ENCODE measurements at regions not wholly inside any gene's neighbourhood (a gene's known extent, or its start where the extent isn't known, plus 50 kb on each side); places are given as distances from the start of the nearest gene placed in this dataset.

- intact Hi-C loops (cut with DNase I; ENCODE audit: low total_unique reads) (no loop called here), in situ Hi-C loops (cut with MboI; ENCODE audit: low pct_ligation_motif_present in 1 of 4, low pct_unique_long_range_greater_than_20kb in 1 of 4, low sequenced_read_pairs in 3 of 4) (loop anchor here in 1 of 4 donors (25.0 kb wide), 1 partner anchor 700 kb away; no protein-coding TSS in a partner anchor)
- Histone ChIP-seq H3K36me3 (no peaks in the 10 kb centered on the region), H3K9me3 (no peaks in the 10 kb centered on the region), H3K27ac (no peak overlapping the region), H3K4me1 (no peaks in the 10 kb centered on the region), H3K27me3 (no peaks in the 10 kb centered on the region), H3K4me3 (no peak overlapping the region)
- DNase-seq = no peak
- WGBS, 2 donors (ENCODE audit: low coverage in 1 of 2) = 92% methylated on average over 2 of the region's 2 CpGs; no CpG with 5 or more reads in 1 of the 2 donors
- no peak for TF ChIP-seq POLR2AphosphoS5 (IDR thresholded peaks at IDR 0.05)
- no peak for TF ChIP-seq CTCF (IDR thresholded peaks at IDR 0.05)
- no peak for TF ChIP-seq POLR2A (IDR thresholded peaks at IDR 0.05)
- TF ChIP-seq EP300 (IDR thresholded peaks at IDR 0.05; ENCODE audit: low read depth) = no peak
These were observed 444.1 kb downstream of the SOX6 start for GRCh38 chr11:15912291-15912690.

GRCh38 chr11:15912825-15913224, 443.5 kb downstream of the SOX6 start:
- Histone ChIP-seq H3K9me3 (no peaks in the 10 kb centered on the region), H3K36me3 (no peaks in the 10 kb centered on the region), H3K4me1 (no peaks in the 10 kb centered on the region), H3K27ac (no peak overlapping the region), H3K27me3 (no peaks in the 10 kb centered on the region), H3K4me3 (no peak overlapping the region)
- 91% methylated on average over 7 of the region's 7 CpGs; no CpG with 5 or more reads in 1 of the 2 donors for WGBS, 2 donors (ENCODE audit: low coverage in 1 of 2)
- DNase-seq = no peak
- intact Hi-C loops (cut with DNase I; ENCODE audit: low total_unique reads) = no loop called here
- TF ChIP-seq EP300 (IDR thresholded peaks at IDR 0.05; ENCODE audit: low read depth) (no peak), POLR2A (IDR thresholded peaks at IDR 0.05) (no peak), POLR2AphosphoS5 (IDR thresholded peaks at IDR 0.05) (no peak), CTCF (IDR thresholded peaks at IDR 0.05) (no peak)
- in situ Hi-C loops (cut with MboI; ENCODE audit: low pct_ligation_motif_present in 1 of 4, low pct_unique_long_range_greater_than_20kb in 1 of 4, low sequenced_read_pairs in 3 of 4) = loop anchor here in 1 of 4 donors (25.0 kb wide), 1 partner anchor 699 kb away; no protein-coding TSS in a partner anchor

GRCh38 chr11:15913261-15913660, 443.1 kb downstream of the SOX6 start:
- Histone ChIP-seq H3K9me3 (no peaks in the 10 kb centered on the region), H3K4me3 (no peak overlapping the region), H3K27me3 (no peaks in the 10 kb centered on the region), H3K4me1 (no peaks in the 10 kb centered on the region), H3K36me3 (no peaks in the 10 kb centered on the region), H3K27ac (no peak overlapping the region)
- in situ Hi-C loops (cut with MboI; ENCODE audit: low pct_ligation_motif_present in 1 of 4, low pct_unique_long_range_greater_than_20kb in 1 of 4, low sequenced_read_pairs in 3 of 4) = loop anchor here in 1 of 4 donors (25.0 kb wide), 1 partner anchor 699 kb away; no protein-coding TSS in a partner anchor
- no peak for DNase-seq
- 81 to 100% methylated on average over 1 to 2 of the region's 2 CpGs for WGBS, 2 donors (ENCODE audit: low coverage in 1 of 2)
- TF ChIP-seq POLR2AphosphoS5 (IDR thresholded peaks at IDR 0.05) = no peak
- no peak for TF ChIP-seq POLR2A (IDR thresholded peaks at IDR 0.05)
- TF ChIP-seq EP300 (IDR thresholded peaks at IDR 0.05; ENCODE audit: low read depth) = no peak
- TF ChIP-seq CTCF (IDR thresholded peaks at IDR 0.05) = no peak
- intact Hi-C loops (cut with DNase I; ENCODE audit: low total_unique reads) = no loop called here

Small RNA genes in the stretch of these regions (small RNA-seq; reads per million reads assigned to genes)
- 0 reads per million in 4 donors for gene RF00324
